ENCODE measurements at regions not wholly inside any gene's neighbourhood (a gene's known extent, or its start where the extent isn't known, plus 50 kb on each side); places are given as distances from the start of the nearest gene placed in this dataset.

DNA sequence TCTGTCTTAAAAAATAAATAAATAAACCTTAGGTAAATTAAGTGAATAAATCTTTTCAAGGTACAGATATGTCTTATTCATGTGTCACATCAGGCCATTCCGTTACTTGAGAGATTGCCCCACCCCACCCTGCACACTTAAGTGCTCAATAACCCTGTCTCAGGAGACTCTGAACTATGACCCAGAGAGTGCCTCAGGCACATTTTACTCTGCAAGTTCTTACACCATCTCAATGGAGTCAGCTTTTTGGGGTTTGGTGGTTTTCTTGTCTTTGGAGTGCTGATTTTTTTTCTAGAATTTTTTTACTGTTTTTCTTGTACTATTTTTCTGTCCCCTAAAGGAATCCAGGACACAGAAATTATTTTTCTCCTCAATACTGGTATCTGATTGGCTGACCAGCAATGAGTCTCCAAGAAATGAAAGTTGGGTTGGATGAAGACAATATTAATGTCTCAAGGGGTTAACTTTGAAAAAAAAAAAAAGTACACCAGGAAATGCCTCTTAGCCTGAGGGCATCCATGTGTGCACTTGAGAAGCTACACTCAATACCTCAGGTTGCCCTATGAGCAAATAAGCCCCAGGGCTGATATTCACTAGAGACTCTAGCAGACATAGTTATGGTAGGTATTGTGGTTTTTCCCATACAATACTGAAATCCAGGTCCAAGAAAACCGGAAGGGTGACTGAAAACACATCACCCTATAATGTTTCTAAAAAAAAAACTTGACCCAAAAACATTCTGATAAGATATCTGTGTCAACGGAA lies 114.6 kb upstream of the ZNF91 start:
- no peak overlapping the region for H3K4me3 ChIP-seq (ENCODE audit: low read depth, low read length)
- TF ChIP-seq, protein P1, sequence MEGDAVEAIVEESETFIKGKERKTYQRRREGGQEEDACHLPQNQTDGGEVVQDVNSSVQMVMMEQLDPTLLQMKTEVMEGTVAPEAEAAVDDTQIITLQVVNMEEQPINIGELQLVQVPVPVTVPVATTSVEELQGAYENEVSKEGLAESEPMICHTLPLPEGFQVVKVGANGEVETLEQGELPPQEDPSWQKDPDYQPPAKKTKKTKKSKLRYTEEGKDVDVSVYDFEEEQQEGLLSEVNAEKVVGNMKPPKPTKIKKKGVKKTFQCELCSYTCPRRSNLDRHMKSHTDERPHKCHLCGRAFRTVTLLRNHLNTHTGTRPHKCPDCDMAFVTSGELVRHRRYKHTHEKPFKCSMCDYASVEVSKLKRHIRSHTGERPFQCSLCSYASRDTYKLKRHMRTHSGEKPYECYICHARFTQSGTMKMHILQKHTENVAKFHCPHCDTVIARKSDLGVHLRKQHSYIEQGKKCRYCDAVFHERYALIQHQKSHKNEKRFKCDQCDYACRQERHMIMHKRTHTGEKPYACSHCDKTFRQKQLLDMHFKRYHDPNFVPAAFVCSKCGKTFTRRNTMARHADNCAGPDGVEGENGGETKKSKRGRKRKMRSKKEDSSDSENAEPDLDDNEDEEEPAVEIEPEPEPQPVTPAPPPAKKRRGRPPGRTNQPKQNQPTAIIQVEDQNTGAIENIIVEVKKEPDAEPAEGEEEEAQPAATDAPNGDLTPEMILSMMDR (IDR thresholded peaks at IDR 0.05; ENCODE audit: insufficient read depth, low read depth, low read length, missing control alignments), result no peak
- DNase-seq (ENCODE audit: low read depth), result no peak

DNA sequence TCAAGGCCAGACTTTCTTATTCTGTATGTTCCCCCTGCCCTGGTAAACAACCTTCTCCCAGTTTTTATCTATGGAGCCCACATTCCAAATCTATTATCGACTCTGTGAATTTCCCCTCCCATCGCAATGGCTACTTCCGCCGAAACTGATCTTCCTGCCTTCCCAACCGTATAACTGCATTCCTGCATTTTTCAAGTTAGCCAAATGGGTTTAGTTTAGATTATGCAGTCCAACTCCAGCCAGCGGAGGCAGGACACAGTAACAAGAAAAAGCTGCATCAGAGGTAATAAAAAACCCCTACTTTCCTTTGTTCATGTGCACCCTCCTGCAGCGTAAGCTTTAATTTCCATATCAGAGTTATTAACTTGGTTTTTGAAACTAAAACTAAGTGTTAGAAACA lies 112.2 kb upstream of the ZNF91 start:
- H3K4me3 ChIP-seq (ENCODE audit: low read depth, low read length), result no peak overlapping the region
- DNase-seq (ENCODE audit: low read depth), result no peak
- TF ChIP-seq, protein P1 (IDR thresholded peaks at IDR 0.05; ENCODE audit: insufficient read depth, low read depth, low read length, missing control alignments), result no peak

DNA sequence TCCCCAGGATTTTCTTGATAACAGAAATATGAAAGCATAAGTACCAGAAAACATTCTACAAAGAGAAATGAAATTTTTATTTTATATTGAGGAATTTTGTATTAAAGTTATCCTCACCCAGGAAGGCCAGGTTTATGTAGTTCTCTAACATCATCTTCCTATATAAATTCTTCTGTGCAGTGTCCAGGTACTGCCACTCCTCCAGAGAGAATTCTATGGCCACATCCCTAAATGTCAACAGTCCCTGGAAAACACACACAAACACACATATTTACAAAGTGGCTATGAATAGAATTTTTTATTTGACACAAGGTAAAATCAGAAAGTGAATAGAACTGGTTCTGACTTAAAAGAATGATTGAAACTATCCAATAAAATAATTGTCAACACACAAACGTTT lies 110.5 kb upstream of the ZNF91 start:
- H3K4me3 ChIP-seq (ENCODE audit: low read depth, low read length), result no peak overlapping the region
- DNase-seq (ENCODE audit: low read depth), result no peak
- TF ChIP-seq, protein P1 (IDR thresholded peaks at IDR 0.05; ENCODE audit: insufficient read depth, low read depth, low read length, missing control alignments), result no peak

DNA sequence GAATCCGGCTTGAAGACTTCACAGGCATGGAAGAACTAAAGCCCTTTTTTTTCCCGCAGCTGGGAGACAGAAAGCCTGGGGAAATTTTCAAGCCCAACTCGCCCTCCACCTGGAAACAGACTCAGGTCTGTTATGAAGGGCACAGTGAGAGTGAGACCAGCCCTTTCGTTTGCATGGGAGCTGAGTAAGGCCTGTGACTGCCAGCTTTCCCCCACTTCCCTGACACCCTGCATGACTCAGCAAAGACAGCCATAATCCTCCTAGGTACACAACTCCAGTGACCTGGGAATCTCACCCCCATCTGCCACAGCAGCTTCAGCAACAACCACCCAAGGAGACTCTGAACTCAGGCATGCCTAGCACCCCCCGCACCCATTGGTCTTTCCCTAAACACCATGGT lies 87.6 kb upstream of the ZNF91 start:
- no peak for DNase-seq (ENCODE audit: low read depth)
- H3K4me3 ChIP-seq (ENCODE audit: low read depth, low read length), result no peak overlapping the region

DNA sequence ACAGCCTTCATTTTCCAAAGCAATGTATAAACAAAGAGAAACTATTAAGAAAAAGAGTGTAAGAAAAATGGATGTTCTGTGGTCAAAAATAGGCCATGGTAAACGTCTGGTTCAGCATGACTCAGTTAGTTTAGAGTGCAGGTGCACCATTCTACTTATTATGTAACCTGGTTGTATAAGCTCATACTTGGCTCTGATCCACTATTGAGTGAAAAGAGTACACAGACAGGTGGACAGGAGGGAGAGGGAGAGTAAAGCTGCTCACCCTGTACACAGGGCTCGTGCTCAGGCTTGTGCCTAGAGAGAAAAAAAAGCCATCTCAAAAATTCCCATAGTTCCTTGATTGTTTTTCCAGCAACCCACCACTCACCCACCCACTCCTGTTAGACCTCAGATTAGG lies 85.8 kb upstream of the ZNF91 start:
- no peak for DNase-seq (ENCODE audit: low read depth)
- TF ChIP-seq, protein P1 (IDR thresholded peaks at IDR 0.05; ENCODE audit: insufficient read depth, low read depth, low read length, missing control alignments), result no peak

More for the DNA sequence above, 87.6 kb upstream of the ZNF91 start:
- TF ChIP-seq, protein P1 (IDR thresholded peaks at IDR 0.05; ENCODE audit: insufficient read depth, low read depth, low read length, missing control alignments), result no peak

DNA sequence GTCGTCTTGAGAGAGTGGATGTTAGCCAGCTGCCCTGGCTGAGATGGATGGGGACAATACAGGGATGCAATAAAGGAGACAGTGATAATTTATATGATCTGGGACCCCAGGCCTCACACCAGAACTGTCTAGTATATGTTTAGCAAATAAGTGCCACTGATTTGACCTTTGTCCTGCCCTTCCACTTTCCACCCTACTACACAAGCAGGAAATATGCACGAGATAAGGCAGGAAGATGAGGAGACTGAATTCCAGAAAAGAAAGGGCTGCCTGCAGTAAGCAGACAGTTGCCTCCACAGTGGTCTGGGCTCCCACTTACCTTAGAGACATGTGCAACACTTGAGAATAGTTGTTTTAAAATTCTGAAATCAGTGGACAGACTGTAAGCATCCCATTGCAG lies 80.2 kb upstream of the ZNF91 start:
- H3K4me3 ChIP-seq (ENCODE audit: low read depth, low read length), result no peak overlapping the region
- TF ChIP-seq, protein P1 (IDR thresholded peaks at IDR 0.05; ENCODE audit: insufficient read depth, low read depth, low read length, missing control alignments), result no peak
- no peak for DNase-seq (ENCODE audit: low read depth)

More for the DNA sequence above, 85.8 kb upstream of the ZNF91 start:
- no peak overlapping the region for H3K4me3 ChIP-seq (ENCODE audit: low read depth, low read length)

DNA sequence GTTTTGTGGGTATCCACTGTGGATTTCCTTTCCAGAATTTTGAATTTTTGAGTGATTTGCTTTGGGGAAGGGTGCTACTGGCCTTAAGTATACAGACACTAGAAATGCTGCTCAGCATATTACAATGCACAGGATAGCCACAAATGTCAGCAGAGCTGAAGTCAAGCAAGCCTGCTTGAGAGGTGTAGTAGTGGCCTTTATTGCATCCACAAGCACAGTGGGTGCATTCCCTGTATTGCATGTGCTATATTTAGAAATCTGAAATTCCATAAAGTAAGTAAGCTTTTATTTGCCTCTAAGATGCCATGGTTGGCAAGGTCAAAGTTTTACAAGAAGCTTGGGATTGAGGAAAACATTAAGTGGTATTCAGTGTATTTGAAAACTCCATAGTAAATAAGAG lies 79.5 kb upstream of the ZNF91 start:
- DNase-seq (ENCODE audit: low read depth), result no peak
- TF ChIP-seq, protein P1 (IDR thresholded peaks at IDR 0.05; ENCODE audit: insufficient read depth, low read depth, low read length, missing control alignments), result no peak
- no peak overlapping the region for H3K4me3 ChIP-seq (ENCODE audit: low read depth, low read length)
